NOMO-1 treated with DMSO at 0.1 percent for 48 hours (cell line): ENCODE measurements at regions not wholly inside any gene's neighbourhood (a gene's known extent, or its start where the extent isn't known, plus 50 kb on each side); places are given as distances from the start of the nearest gene placed in this dataset.

Source experiments
- DNase-seq: peaks from one replicate; lab custom pipeline; 2025; ENCODE audit not compliant: unreplicated experiment; lab: John Stamatoyannopoulos, UW

- no peak for DNase-seq
Observed at GRCh38 chr2:128368437-128369107, 49.9 kb upstream of the HS6ST1 start.

GRCh38 chr2:128369108-128369555 is 50.5 kb upstream of the HS6ST1 start:
- no peak for DNase-seq

GRCh38 chr2:128369602-128370467 is 51.2 kb upstream of the HS6ST1 start:
- DNase-seq = no peak

- DNase-seq = no peak
Observed at GRCh38 chr2:128370468-128371247, 52.0 kb upstream of the HS6ST1 start.

GRCh38 chr2:128371248-128371630 is 52.6 kb upstream of the HS6ST1 start:
- no peak for DNase-seq

- no peak for DNase-seq
Observed at GRCh38 chr2:128371648-128372345, 53.1 kb upstream of the HS6ST1 start.

GRCh38 chr2:128372621-128373341 is 54.1 kb upstream of the HS6ST1 start:
- no peak for DNase-seq

GRCh38 chr2:128373451-128374000 is 54.9 kb upstream of the HS6ST1 start:
- DNase-seq = no peak

- DNase-seq = no peak
Observed at GRCh38 chr2:128374001-128374710, 55.5 kb upstream of the HS6ST1 start.

GRCh38 chr2:128374711-128375413 is 56.2 kb upstream of the HS6ST1 start:
- DNase-seq = no peak

GRCh38 chr2:128375454-128375853 is 56.8 kb upstream of the HS6ST1 start:
- no peak for DNase-seq

GRCh38 chr2:128376241-128377041 is 57.8 kb upstream of the HS6ST1 start:
- no peak for DNase-seq

GRCh38 chr2:128377071-128377910 is 58.6 kb upstream of the HS6ST1 start:
- no peak for DNase-seq

- DNase-seq = no peak
Observed at GRCh38 chr2:128378231-128379020, 59.8 kb upstream of the HS6ST1 start.

- no peak for DNase-seq
Observed at GRCh38 chr2:128379021-128380015, 60.6 kb upstream of the HS6ST1 start.
